Stimulated activated CD4-positive, alpha-beta T cell treated with anti-CD3 and anti-CD28 coated beads, TNF-alpha, amount 100 ng/mL, for 4 hours (primary cell): ENCODE measurements at regions not wholly inside any gene's neighbourhood (a gene's known extent, or its start where the extent isn't known, plus 50 kb on each side); places are given as distances from the start of the nearest gene placed in this dataset.
"Not testable (repeated sequence)": the region's sequence is repeated elsewhere in the genome, so short reads cannot be mapped to it uniquely, and the experiment has no call there.

ENCODE experiments used
- DNase-seq, 3 experiments: peaks; one replicate each; pipeline ENCODE4 v3.0.0-alpha.2; 2020; ENCODE audit warnings: low read depth in 3 of 3

GRCh38 chr18:46179306-46179705 is 75.1 kb downstream of the HAUS1 start:
- DNase-seq = no peak

GRCh38 chr18:46182633-46183358 is 78.6 kb downstream of the HAUS1 start:
- no peak for DNase-seq

GRCh38 chr18:46184296-46184695 is 80.1 kb downstream of the HAUS1 start:
- DNase-seq = not testable (repeated sequence)

- DNase-seq = no peak
Measured at GRCh38 chr18:46184727-46185126, 80.5 kb downstream of the HAUS1 start.

- no peak for DNase-seq
Measured at GRCh38 chr18:46190667-46191066, 86.5 kb downstream of the HAUS1 start.

- no peak for DNase-seq
Measured at GRCh38 chr18:46196627-46197243, 92.5 kb downstream of the HAUS1 start.

- no peak for DNase-seq
Measured at GRCh38 chr18:46199515-46200147, 95.4 kb downstream of the HAUS1 start.

GRCh38 chr18:46200178-46201055 is 96.2 kb downstream of the HAUS1 start:
- not testable (repeated sequence) for DNase-seq

GRCh38 chr18:46204143-46204542 is 100.0 kb downstream of the HAUS1 start:
- DNase-seq = no peak

- DNase-seq = no peak
Measured at GRCh38 chr18:46207985-46208384, 103.8 kb downstream of the HAUS1 start.

GRCh38 chr18:46209161-46209560 is 105.0 kb downstream of the HAUS1 start:
- no peak for DNase-seq

- no peak for DNase-seq
Measured at GRCh38 chr18:46211816-46212215, 107.6 kb downstream of the HAUS1 start.

- no peak for DNase-seq
Measured at GRCh38 chr18:46212398-46212797, 108.2 kb downstream of the HAUS1 start.

GRCh38 chr18:46213295-46213694 is 109.1 kb downstream of the HAUS1 start:
- no peak for DNase-seq

GRCh38 chr18:46214435-46214834 is 110.2 kb downstream of the HAUS1 start:
- no peak for DNase-seq

- no peak for DNase-seq
Measured at GRCh38 chr18:46215902-46216723, 111.9 kb downstream of the HAUS1 start.

GRCh38 chr18:46220116-46220515 is 115.9 kb downstream of the HAUS1 start:
- DNase-seq = no peak

GRCh38 chr18:46222093-46222492 is 117.9 kb downstream of the HAUS1 start:
- DNase-seq = no peak

- DNase-seq = no peak
Measured at GRCh38 chr18:46222710-46223360, 118.7 kb downstream of the HAUS1 start.

GRCh38 chr18:46224181-46224775 is 120.1 kb downstream of the HAUS1 start:
- DNase-seq = no peak
